Chondrocyte (in vitro differentiated cells): ENCODE measurements at regions not wholly inside any gene's neighbourhood (a gene's known extent, or its start where the extent isn't known, plus 50 kb on each side); places are given as distances from the start of the nearest gene placed in this dataset.

Experiments
- DNase-seq: peaks from one replicate; pipeline ENCODE4 v3.0.0; 2021; ENCODE audit warnings: mixed read lengths, low spot score
- H3K27ac Mint-ChIP-seq: one replicate; pipeline ENCODE4 v1.8.0; 2021; ENCODE audit warnings: mild to moderate bottlenecking, moderate library complexity, mixed read lengths; ENCODE audit not compliant: unreplicated experiment
- H3K27me3 Mint-ChIP-seq: 2 replicates; pipeline ENCODE4 v1.8.0; 2021; ENCODE audit warnings: low read depth, mixed read lengths
- H3K36me3 Mint-ChIP-seq: 2 replicates; pipeline ENCODE4 v1.8.0; 2021; ENCODE audit warnings: low read depth, mixed read lengths
- H3K4me1 Mint-ChIP-seq: 2 replicates; pipeline ENCODE4 v1.8.0; 2021; ENCODE audit warnings: low read depth, mild to moderate bottlenecking, mixed read lengths
- H3K4me3 Mint-ChIP-seq: one replicate; pipeline ENCODE4 v1.8.0; 2021; ENCODE audit warnings: mild to moderate bottlenecking, moderate library complexity, mixed read lengths; ENCODE audit not compliant: unreplicated experiment
- H3K9me3 Mint-ChIP-seq: 2 replicates; pipeline ENCODE4 v1.8.0; 2021; ENCODE audit warnings: low read depth, mixed read lengths
- CTCF ChIP-seq: fragments of 200-600 bp; sonication (generic); IDR thresholded peaks from 2 replicates; pipeline ENCODE4 v1.5.0; 2021; ENCODE audit warnings: antibody characterized with exemption, mild to moderate bottlenecking, moderate library complexity

GRCh38 chr4:19924761-19925160, 326.9 kb upstream of the SLIT2 start:
- no peaks in the 10 kb centered on the region for H3K27me3 Mint-ChIP-seq
- H3K36me3 Mint-ChIP-seq, result no peaks in the 10 kb centered on the region
- peaks cover 14% of the 10 kb centered on the region for H3K4me1 Mint-ChIP-seq
- H3K4me3 Mint-ChIP-seq, result no peak overlapping the region
- no peak for DNase-seq
- TF ChIP-seq CTCF, result no peak
- peaks cover 3% of the 10 kb centered on the region for H3K9me3 Mint-ChIP-seq
- H3K27ac Mint-ChIP-seq, result no peak overlapping the region

DNA sequence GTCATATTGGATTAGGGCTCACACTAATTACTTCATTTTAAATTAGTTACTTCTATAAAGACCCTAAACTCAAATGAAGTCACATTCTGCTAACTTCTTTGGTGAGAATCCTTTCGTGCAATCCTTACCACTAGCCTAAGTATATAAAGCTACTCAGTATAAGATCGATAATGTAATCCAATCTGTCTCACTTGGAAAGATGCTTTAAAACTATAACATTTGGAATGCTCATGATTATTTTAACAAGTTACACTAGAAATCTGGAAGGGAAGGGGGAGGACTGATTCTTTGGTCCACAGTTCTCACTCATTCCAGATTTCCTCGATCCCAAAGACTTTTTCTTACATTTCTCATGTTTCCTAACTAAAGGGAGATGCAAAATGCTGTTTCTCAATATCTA, 336.4 kb upstream of the SLIT2 start:
- DNase-seq, result no peak
- no peaks in the 10 kb centered on the region for H3K4me1 Mint-ChIP-seq
- peaks cover 25% of the 10 kb centered on the region for H3K9me3 Mint-ChIP-seq
- peaks cover 6% of the 10 kb centered on the region for H3K36me3 Mint-ChIP-seq
- no peak overlapping the region for H3K4me3 Mint-ChIP-seq
- TF ChIP-seq CTCF, result no peak
- H3K27ac Mint-ChIP-seq, result no peak overlapping the region
- H3K27me3 Mint-ChIP-seq, result peaks cover 1% of the 10 kb centered on the region

DNA sequence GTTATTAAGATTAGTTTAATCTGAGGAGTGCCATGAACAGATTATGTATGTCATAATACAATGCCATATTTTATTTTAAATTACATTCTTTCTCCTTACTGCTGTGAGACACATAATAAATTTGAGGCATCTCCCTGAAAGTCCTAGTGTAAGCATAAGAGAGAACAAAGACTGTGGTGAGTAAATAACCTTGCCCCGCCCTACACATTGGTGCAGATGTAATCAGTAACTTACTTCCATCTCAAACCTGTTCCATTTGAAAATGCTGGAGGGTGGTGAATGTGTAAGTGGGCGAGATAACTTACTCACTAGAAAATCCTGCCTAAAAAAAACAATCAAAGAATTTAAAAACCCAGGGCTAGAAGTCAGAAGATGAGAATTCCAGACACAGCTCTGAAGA, 338.1 kb upstream of the SLIT2 start:
- Mint-ChIP-seq H3K27ac (no peak overlapping the region), H3K4me3 (no peak overlapping the region), H3K27me3 (peaks cover 3% of the 10 kb centered on the region), H3K4me1 (no peaks in the 10 kb centered on the region), H3K36me3 (peaks cover 6% of the 10 kb centered on the region), H3K9me3 (peaks cover 14% of the 10 kb centered on the region)
- DNase-seq, result no peak
- no peak for TF ChIP-seq CTCF

DNA sequence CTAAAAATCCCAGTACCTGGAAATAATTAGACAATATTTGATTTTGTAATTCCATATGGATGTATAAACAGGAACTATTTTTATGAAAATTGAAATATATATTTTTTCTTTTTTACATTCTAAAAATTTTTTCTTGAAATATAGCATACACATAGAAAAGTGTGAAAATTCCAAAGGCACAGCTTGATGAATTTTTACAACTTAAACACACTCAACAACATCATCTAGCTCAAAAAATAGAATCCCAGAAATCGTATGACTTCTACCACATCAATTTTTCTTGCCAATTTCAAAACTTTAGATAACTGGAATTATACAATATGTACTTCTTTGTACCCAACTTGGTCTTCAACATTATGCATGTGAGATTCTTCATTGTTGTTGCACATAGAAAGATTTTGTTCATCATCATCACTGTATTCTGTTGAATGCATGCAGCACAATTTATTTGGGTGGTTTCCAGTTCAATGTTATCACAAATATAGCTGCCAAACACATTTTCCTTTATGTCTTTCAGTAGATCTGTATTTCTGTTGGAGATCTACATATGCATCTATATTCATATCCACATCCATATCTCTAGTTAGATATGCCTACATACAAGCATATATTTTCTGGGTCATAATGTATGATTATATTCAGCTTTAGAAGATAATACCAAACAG, 340.7 kb upstream of the SLIT2 start:
- Mint-ChIP-seq H3K9me3 (no peaks in the 10 kb centered on the region), H3K27me3 (peaks cover 5% of the 10 kb centered on the region), H3K4me3 (no peak overlapping the region), H3K4me1 (no peaks in the 10 kb centered on the region), H3K36me3 (no peaks in the 10 kb centered on the region), H3K27ac (no peak overlapping the region)
- TF ChIP-seq CTCF, result no peak
- DNase-seq, result no peak

DNA sequence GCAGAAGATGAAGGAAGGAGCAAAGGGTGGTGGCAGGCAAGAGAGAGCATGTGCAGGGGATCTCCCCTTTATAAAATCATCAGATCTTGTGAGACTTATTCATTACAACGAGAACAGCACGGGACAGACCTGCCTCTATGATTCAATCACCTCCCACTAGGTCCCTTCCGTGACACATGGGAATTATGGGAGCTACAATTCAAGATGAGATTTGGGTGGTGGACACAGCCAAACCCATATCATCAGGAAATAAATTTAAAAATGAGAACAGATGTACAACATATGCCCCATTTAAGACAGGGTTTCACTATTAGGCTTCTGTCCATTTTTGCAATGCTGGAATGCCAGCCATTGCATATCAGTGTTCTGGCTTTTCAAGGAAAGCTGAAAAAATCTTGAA, 346.7 kb upstream of the SLIT2 start:
- peaks cover 21% of the 10 kb centered on the region for H3K27me3 Mint-ChIP-seq
- H3K36me3 Mint-ChIP-seq, result peaks cover 2% of the 10 kb centered on the region
- H3K27ac Mint-ChIP-seq, result no peak overlapping the region
- DNase-seq, result no peak
- no peak for TF ChIP-seq CTCF
- H3K4me1 Mint-ChIP-seq, result no peaks in the 10 kb centered on the region
- no peaks in the 10 kb centered on the region for H3K9me3 Mint-ChIP-seq
- H3K4me3 Mint-ChIP-seq, result no peak overlapping the region
